ENCODE measurements at regions not wholly inside any gene's neighbourhood (a gene's known extent, or its start where the extent isn't known, plus 50 kb on each side); places are given as distances from the start of the nearest gene placed in this dataset.

DNA sequence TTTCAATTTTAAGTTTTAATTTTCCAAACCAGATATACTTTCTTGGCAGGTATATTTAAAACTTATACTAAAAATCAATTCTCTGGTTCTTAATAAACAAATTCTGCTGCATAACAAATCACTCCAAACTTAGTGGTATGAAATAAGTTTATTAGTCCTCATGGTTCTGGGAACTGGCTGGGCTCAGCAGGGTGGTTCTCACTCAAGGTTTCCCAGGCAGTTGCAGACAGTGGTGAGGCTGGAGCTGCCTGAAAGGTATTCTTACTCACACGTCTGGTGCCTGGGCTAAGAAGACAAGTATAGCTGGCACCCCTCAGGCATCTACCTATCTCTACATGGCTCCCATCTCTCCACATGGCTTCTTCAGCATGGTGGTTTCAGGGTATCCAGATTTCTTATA is 308.2 kb upstream of the CCDC196 start:
- no peak for DNase-seq (ENCODE audit: low read depth)
- no peak overlapping the region for H3K4me3 ChIP-seq (ENCODE audit: control insufficient read depth, low read depth, low read length)
- TF ChIP-seq CTCF (IDR thresholded peaks at IDR 0.05; ENCODE audit: control insufficient read depth, insufficient read depth, low read depth, low read length, missing control alignments) = no peak

DNA sequence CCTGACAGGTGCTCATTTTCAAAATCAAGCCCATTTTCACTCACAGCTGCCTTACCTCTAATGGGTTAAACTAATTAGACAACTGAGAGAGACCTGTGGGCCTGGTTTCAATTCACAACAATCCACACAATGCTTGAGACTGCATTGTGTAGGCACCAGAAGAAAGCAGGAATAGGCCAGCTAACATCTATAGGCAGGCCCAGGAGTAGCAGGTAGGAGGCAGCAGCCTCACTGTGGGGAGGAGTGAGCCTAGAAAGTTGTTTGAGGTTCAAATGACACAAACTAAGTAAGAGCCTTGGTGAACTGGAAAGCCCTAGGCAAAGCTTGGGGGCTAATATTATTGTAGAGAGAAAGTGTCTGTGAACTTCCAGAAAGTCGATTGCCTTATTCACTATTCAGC is 289.5 kb upstream of the CCDC196 start:
- TF ChIP-seq CTCF (IDR thresholded peaks at IDR 0.05; ENCODE audit: control insufficient read depth, insufficient read depth, low read depth, low read length, missing control alignments) = no peak
- no peak for DNase-seq (ENCODE audit: low read depth)
- H3K4me3 ChIP-seq (ENCODE audit: control insufficient read depth, low read depth, low read length) = no peak overlapping the region

GRCh38 chr14:66197276-66197675 is 288.9 kb upstream of the CCDC196 start:
- TF ChIP-seq CTCF (IDR thresholded peaks at IDR 0.05; ENCODE audit: control insufficient read depth, insufficient read depth, low read depth, low read length, missing control alignments) = no peak
- DNase-seq (ENCODE audit: low read depth) = no peak
- no peak overlapping the region for H3K4me3 ChIP-seq (ENCODE audit: control insufficient read depth, low read depth, low read length)

DNA sequence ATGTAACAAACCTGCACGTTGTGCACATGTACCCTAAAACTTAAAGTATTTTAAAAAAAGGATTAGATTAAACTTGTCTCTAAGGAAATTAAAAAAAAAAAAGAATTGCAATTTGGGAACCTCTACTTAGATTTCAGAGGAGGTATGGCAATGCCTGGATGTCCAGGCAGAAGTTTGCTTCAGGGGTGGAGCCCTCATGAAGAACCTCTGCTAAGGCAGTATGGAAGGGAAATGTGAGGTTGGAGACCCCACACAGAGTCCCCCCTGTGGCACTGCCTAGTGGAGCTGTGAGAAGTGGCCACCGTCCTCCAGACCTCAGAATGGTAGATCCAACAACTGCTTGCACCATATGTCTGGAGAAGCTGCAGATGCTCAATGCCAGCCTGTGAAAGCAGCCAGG is 279.6 kb upstream of the CCDC196 start:
- no peak for TF ChIP-seq CTCF (IDR thresholded peaks at IDR 0.05; ENCODE audit: control insufficient read depth, insufficient read depth, low read depth, low read length, missing control alignments)
- DNase-seq (ENCODE audit: low read depth) = no peak

DNA sequence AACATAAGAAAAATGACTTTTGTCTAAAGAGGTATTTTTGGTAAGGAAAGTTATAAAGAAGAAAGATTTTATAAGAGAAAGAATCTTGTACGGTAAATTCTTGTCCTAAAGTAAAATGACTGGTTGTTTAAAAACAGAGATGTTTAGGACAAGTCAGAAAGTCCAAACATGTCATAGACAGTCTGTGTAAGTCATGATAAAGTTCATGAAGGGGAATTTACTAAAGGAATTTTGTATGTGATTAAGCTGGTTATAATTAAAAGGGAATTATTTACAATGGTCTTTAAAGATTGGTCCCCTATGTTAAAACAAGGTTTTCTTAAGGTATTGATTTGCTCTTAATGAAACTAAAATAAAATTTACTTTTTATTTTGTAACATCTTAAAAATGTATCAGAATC is 269.4 kb upstream of the CCDC196 start:
- no peak overlapping the region for H3K4me3 ChIP-seq (ENCODE audit: control insufficient read depth, low read depth, low read length)
- DNase-seq (ENCODE audit: low read depth) = no peak
- no peak for TF ChIP-seq CTCF (IDR thresholded peaks at IDR 0.05; ENCODE audit: control insufficient read depth, insufficient read depth, low read depth, low read length, missing control alignments)

More for the DNA sequence above, 279.6 kb upstream of the CCDC196 start:
- H3K4me3 ChIP-seq (ENCODE audit: control insufficient read depth, low read depth, low read length) = no peak overlapping the region

DNA sequence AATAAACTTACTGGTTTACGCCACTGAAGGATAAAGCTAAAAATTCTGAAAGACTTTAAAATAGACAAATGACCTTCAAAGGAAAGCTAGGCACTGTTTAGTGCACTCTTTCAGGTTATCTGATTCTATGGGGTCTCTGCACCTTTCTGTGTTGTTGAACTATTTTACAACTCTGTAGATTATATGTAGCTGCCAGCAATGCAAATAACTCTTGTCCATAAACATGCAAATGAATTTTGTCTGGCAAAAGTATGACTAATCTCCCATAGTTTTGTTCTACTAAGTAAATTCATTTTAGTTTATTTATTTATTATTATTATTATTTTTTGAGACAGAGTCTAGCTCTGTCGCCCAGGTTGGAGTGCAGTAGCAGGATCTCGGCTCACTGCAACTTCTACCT is 266.3 kb upstream of the CCDC196 start:
- H3K4me3 ChIP-seq (ENCODE audit: control insufficient read depth, low read depth, low read length) = no peak overlapping the region
- TF ChIP-seq CTCF (IDR thresholded peaks at IDR 0.05; ENCODE audit: control insufficient read depth, insufficient read depth, low read depth, low read length, missing control alignments) = no peak
- DNase-seq (ENCODE audit: low read depth) = no peak

All from AG09309 (cell line).